Suprapubic skin (tissue), 3 donors: ENCODE measurements at regions not wholly inside any gene's neighbourhood (a gene's known extent, or its start where the extent isn't known, plus 50 kb on each side); places are given as distances from the start of the nearest gene placed in this dataset.

Experiments used
- EP300 ChIP-seq: sonication (generic); formaldehyde crosslinking; IDR thresholded peaks from one replicate; pipeline ENCODE4 v1.6.1; 2017; ENCODE audit warnings: antibody characterized with exemption
- POLR2A ChIP-seq, 2 donors: fragments of 450-650 bp; IDR thresholded peaks; one replicate each; pipeline ENCODE4 v1.6.1; 2017; ENCODE audit warnings: antibody characterized with exemption in 2 of 2, mild to moderate bottlenecking in 2 of 2, moderate library complexity in 2 of 2
- TF ChIP-seq, protein P1 (sequence below), 2 donors: fragments of 200-600 bp in 1 of 2; fragments of 450-650 bp in 1 of 2; sonication (generic) in 1 of 2; IDR thresholded peaks; one replicate each; pipeline ENCODE4 v1.5.1; 2016 to 2019; ENCODE audit warnings: antibody characterized with exemption in 2 of 2, mild to moderate bottlenecking in 1 of 2, moderate library complexity in 1 of 2

DNA sequence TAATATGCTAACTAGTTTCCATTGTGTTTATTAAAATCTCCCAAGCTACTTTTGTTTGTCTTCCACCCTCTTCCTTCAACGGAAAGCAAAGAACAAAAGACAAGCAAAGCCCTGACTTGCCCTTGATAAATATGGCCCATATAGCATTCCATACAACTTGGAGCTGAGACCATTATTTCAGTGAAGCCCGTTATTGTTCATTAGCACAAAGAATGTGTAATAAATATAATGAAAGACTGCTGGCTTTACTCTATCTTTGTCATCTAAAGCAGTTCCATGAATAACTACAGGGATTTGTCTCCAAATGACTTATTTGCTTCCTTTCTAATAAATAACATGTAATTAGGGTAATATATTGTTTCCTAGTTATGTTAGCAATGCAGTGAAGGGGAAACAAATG lies 270.7 kb upstream of the TLE4 start:
- TF ChIP-seq, protein P1, sequence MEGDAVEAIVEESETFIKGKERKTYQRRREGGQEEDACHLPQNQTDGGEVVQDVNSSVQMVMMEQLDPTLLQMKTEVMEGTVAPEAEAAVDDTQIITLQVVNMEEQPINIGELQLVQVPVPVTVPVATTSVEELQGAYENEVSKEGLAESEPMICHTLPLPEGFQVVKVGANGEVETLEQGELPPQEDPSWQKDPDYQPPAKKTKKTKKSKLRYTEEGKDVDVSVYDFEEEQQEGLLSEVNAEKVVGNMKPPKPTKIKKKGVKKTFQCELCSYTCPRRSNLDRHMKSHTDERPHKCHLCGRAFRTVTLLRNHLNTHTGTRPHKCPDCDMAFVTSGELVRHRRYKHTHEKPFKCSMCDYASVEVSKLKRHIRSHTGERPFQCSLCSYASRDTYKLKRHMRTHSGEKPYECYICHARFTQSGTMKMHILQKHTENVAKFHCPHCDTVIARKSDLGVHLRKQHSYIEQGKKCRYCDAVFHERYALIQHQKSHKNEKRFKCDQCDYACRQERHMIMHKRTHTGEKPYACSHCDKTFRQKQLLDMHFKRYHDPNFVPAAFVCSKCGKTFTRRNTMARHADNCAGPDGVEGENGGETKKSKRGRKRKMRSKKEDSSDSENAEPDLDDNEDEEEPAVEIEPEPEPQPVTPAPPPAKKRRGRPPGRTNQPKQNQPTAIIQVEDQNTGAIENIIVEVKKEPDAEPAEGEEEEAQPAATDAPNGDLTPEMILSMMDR (IDR thresholded peaks at IDR 0.05), result no peak
- TF ChIP-seq EP300 (no peak), POLR2A (IDR thresholded peaks at IDR 0.05) (no peak)
